HCT116 (cell line): ENCODE measurements at regions not wholly inside any gene's neighbourhood (a gene's known extent, or its start where the extent isn't known, plus 50 kb on each side); places are given as distances from the start of the nearest gene placed in this dataset.

Experiments
- CBX3 ChIP-seq: IDR thresholded peaks from 2 replicates; pipeline ENCODE4 v1.6.1; 2012; ENCODE audit warnings: low read depth
- EZH2 ChIP-seq: fragments of 200-600 bp; sonication (generic); IDR thresholded peaks from 2 replicates; pipeline ENCODE4 v1.6.1; 2017; ENCODE audit warnings: antibody characterized with exemption, mixed run types
- POLR2A ChIP-seq: IDR thresholded peaks from 2 replicates; pipeline ENCODE4 v1.7.0; 2011; ENCODE audit warnings: borderline replicate concordance; ENCODE audit not compliant: insufficient read depth, insufficient read length; ENCODE audit errors: extremely low read depth
- POLR2AphosphoS5 ChIP-seq: IDR thresholded peaks from 2 replicates; pipeline ENCODE4 v1.6.1; 2011; ENCODE audit warnings: mild to moderate bottlenecking, low read depth, low read length, moderate library complexity
- RAD21 ChIP-seq: IDR thresholded peaks from 2 replicates; pipeline ENCODE4 v1.6.1; 2012; ENCODE audit warnings: low read depth, mild to moderate bottlenecking
- TCF7L2 ChIP-seq: IDR thresholded peaks from 2 replicates; pipeline ENCODE4 v1.7.0; 2011; ENCODE audit warnings: borderline replicate concordance, inconsistent platforms; ENCODE audit not compliant: insufficient read depth, insufficient read length; ENCODE audit errors: extremely low read depth
- TF ChIP-seq, protein P1 (sequence below), 3 experiments: fragments of 200-600 bp in 1 of 3; sonication (generic) in 1 of 3; IDR thresholded peaks in 2 of 3; conservative IDR thresholded peaks in 1 of 3; 2 replicates each; pipeline ENCODE4 v1.5.1; 2012 to 2017; ENCODE audit warnings: low read depth in 2 of 3, low read length in 2 of 3, antibody characterized with exemption in 1 of 3, borderline replicate concordance in 1 of 3, control low read depth in 1 of 3, mild to moderate bottlenecking in 1 of 3, mixed read lengths in 1 of 3, mixed run types in 1 of 3, moderate library complexity in 1 of 3; ENCODE audit not compliant: insufficient read depth in 1 of 3
- TF ChIP-seq, protein P2 (sequence below): IDR thresholded peaks from 2 replicates; pipeline ENCODE4 v1.6.1; 2011; ENCODE audit warnings: mild to moderate bottlenecking, low read length, moderate library complexity; ENCODE audit not compliant: insufficient replicate concordance; ENCODE audit errors: extremely low read depth
- TF ChIP-seq, protein P3 (sequence below): IDR thresholded peaks from 2 replicates; pipeline ENCODE4 v1.6.1; 2012

DNA sequence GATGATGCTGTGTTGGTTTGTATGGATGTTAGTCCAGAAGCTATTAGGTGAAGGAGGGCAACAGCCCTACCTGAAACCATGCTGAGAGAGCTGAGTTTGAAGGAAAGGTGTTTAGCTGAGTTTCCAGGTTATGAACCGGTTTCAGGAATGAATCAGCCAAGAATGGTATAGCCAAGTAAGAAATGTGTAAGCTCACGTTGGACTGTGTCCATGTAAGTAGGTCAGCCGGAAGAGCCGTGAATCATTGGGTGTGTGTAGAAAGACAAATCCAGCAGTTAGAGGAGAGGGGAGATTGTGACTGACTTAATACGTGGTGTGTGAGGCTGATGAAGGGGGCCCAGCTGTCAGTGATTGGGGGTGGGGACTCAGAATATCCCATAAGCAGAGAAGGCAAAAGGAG, 77.2 kb upstream of the SPIN4 start:
- TF ChIP-seq, protein P1, sequence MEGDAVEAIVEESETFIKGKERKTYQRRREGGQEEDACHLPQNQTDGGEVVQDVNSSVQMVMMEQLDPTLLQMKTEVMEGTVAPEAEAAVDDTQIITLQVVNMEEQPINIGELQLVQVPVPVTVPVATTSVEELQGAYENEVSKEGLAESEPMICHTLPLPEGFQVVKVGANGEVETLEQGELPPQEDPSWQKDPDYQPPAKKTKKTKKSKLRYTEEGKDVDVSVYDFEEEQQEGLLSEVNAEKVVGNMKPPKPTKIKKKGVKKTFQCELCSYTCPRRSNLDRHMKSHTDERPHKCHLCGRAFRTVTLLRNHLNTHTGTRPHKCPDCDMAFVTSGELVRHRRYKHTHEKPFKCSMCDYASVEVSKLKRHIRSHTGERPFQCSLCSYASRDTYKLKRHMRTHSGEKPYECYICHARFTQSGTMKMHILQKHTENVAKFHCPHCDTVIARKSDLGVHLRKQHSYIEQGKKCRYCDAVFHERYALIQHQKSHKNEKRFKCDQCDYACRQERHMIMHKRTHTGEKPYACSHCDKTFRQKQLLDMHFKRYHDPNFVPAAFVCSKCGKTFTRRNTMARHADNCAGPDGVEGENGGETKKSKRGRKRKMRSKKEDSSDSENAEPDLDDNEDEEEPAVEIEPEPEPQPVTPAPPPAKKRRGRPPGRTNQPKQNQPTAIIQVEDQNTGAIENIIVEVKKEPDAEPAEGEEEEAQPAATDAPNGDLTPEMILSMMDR (IDR thresholded peaks at IDR 0.05 in 2 of 3, conservative IDR thresholded peaks at IDR 0.05 in 1 of 3; ENCODE audit: borderline replicate concordance in 1 of 3, insufficient read depth in 1 of 3, low read depth in 2 of 3, low read length in 2 of 3), result no peak
- TF ChIP-seq EZH2 (no peak), POLR2AphosphoS5 (no peak), CBX3 (no peak), POLR2A (no peak), RAD21 (no peak), TCF7L2 (no peak)
- TF ChIP-seq, protein P2, sequence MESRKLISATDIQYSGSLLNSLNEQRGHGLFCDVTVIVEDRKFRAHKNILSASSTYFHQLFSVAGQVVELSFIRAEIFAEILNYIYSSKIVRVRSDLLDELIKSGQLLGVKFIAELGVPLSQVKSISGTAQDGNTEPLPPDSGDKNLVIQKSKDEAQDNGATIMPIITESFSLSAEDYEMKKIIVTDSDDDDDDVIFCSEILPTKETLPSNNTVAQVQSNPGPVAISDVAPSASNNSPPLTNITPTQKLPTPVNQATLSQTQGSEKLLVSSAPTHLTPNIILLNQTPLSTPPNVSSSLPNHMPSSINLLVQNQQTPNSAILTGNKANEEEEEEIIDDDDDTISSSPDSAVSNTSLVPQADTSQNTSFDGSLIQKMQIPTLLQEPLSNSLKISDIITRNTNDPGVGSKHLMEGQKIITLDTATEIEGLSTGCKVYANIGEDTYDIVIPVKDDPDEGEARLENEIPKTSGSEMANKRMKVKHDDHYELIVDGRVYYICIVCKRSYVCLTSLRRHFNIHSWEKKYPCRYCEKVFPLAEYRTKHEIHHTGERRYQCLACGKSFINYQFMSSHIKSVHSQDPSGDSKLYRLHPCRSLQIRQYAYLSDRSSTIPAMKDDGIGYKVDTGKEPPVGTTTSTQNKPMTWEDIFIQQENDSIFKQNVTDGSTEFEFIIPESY, result no peak
- TF ChIP-seq, protein P3, sequence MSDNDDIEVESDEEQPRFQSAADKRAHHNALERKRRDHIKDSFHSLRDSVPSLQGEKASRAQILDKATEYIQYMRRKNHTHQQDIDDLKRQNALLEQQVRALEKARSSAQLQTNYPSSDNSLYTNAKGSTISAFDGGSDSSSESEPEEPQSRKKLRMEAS, result no peak
